Neural progenitor cell (in vitro differentiated cells): ENCODE measurements at regions not wholly inside any gene's neighbourhood (a gene's known extent, or its start where the extent isn't known, plus 50 kb on each side); places are given as distances from the start of the nearest gene placed in this dataset.

ENCODE experiments used
- DNase-seq: peaks from one replicate; pipeline ENCODE4 v3.0.0-alpha.2; 2016; ENCODE audit warnings: low spot score
- H2AFZ ChIP-seq: fragments of 200-600 bp; sonication (generic); replicated peaks from 2 replicates; pipeline ENCODE4 v1.6.1; 2016; ENCODE audit warnings: antibody characterized with exemption
- H3F3A ChIP-seq: fragments of 200-600 bp; sonication (generic); 2 replicates; pipeline ENCODE4 v1.6.1; 2016; ENCODE audit warnings: antibody characterized with exemption, low read depth
- H3K27ac ChIP-seq: fragments of 200-600 bp; sonication (generic); 2 replicates; pipeline ENCODE4 v1.5.1; 2016; ENCODE audit warnings: mild to moderate bottlenecking
- H3K27me3 ChIP-seq: fragments of 200-600 bp; sonication (generic); 2 replicates; pipeline ENCODE4 v1.6.1; 2016; ENCODE audit warnings: mild to moderate bottlenecking, moderate library complexity
- H3K36me3 ChIP-seq: fragments of 200-600 bp; sonication (generic); 2 replicates; pipeline ENCODE4 v1.5.1; 2016
- H3K4me1 ChIP-seq: fragments of 200-600 bp; sonication (generic); 2 replicates; pipeline ENCODE4 v1.6.1; 2016; ENCODE audit warnings: mixed run types
- H3K4me2 ChIP-seq: fragments of 200-600 bp; sonication (generic); 2 replicates; pipeline ENCODE4 v1.6.1; 2016
- H3K4me3 ChIP-seq: fragments of 200-600 bp; sonication (generic); 2 replicates; pipeline ENCODE4 v1.5.1; 2016
- H3K79me2 ChIP-seq: fragments of 200-600 bp; sonication (generic); 2 replicates; pipeline ENCODE4 v1.6.1; 2016; ENCODE audit warnings: low read depth
- H3K9ac ChIP-seq: fragments of 200-600 bp; sonication (generic); 2 replicates; pipeline ENCODE4 v1.6.1; 2016
- H3K9me3 ChIP-seq: fragments of 200-600 bp; sonication (generic); 2 replicates; pipeline ENCODE4 v1.5.1; 2016; ENCODE audit warnings: low read depth
- H4K20me1 ChIP-seq: fragments of 200-600 bp; sonication (generic); 2 replicates; pipeline ENCODE4 v1.6.1; 2016; ENCODE audit warnings: low read depth
- H3K27ac Mint-ChIP-seq: 3 replicates; pipeline ENCODE4 v1.8.0; 2021; ENCODE audit warnings: mixed read lengths
- H3K27me3 Mint-ChIP-seq: 2 replicates; pipeline ENCODE4 v1.8.0; 2022; ENCODE audit warnings: low read depth, mild to moderate bottlenecking, inconsistent platforms, moderate library complexity, mixed read lengths; ENCODE audit not compliant: insufficient read depth
- H3K36me3 Mint-ChIP-seq: 3 replicates; pipeline ENCODE4 v1.8.0; 2021; ENCODE audit warnings: mixed read lengths
- H3K4me1 Mint-ChIP-seq: 3 replicates; pipeline ENCODE4 v1.8.0; 2021; ENCODE audit warnings: mixed read lengths
- H3K4me3 Mint-ChIP-seq: 3 replicates; pipeline ENCODE4 v1.8.0; 2021; ENCODE audit warnings: mild to moderate bottlenecking, moderate library complexity, mixed read lengths
- H3K9me3 Mint-ChIP-seq: 3 replicates; pipeline ENCODE4 v1.8.0; 2020; ENCODE audit warnings: mixed read lengths
- EZH2 ChIP-seq: fragments of 200-600 bp; sonication (generic); IDR thresholded peaks from 2 replicates; pipeline ENCODE4 v1.6.1; 2017; ENCODE audit warnings: antibody characterized with exemption, mild to moderate bottlenecking, moderate library complexity
- EZH2phosphoT487 ChIP-seq: fragments of 200-600 bp; sonication (generic); IDR thresholded peaks from 2 replicates; pipeline ENCODE4 v1.6.1; 2017; ENCODE audit warnings: antibody characterized with exemption
- TF ChIP-seq, protein P1 (sequence below): fragments of 200-600 bp; sonication (generic); IDR thresholded peaks from 2 replicates; pipeline ENCODE4 v1.5.1; 2017; ENCODE audit warnings: antibody characterized with exemption, mild to moderate bottlenecking

GRCh38 chr15:62552444-62552843 lies 387.4 kb upstream of the C2CD4B start:
- no peak for TF ChIP-seq EZH2
- no peak for TF ChIP-seq EZH2phosphoT487
- TF ChIP-seq, protein P1, sequence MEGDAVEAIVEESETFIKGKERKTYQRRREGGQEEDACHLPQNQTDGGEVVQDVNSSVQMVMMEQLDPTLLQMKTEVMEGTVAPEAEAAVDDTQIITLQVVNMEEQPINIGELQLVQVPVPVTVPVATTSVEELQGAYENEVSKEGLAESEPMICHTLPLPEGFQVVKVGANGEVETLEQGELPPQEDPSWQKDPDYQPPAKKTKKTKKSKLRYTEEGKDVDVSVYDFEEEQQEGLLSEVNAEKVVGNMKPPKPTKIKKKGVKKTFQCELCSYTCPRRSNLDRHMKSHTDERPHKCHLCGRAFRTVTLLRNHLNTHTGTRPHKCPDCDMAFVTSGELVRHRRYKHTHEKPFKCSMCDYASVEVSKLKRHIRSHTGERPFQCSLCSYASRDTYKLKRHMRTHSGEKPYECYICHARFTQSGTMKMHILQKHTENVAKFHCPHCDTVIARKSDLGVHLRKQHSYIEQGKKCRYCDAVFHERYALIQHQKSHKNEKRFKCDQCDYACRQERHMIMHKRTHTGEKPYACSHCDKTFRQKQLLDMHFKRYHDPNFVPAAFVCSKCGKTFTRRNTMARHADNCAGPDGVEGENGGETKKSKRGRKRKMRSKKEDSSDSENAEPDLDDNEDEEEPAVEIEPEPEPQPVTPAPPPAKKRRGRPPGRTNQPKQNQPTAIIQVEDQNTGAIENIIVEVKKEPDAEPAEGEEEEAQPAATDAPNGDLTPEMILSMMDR, result no peak
- H3K27me3 Mint-ChIP-seq, result peaks cover 5% of the 10 kb centered on the region
- H3K4me1 Mint-ChIP-seq, result no peaks in the 10 kb centered on the region
- Histone ChIP-seq H3K9ac (no peak overlapping the region), H2AFZ (no peak overlapping the region), H3K27me3 (no peaks in the 10 kb centered on the region), H3K36me3 (no peaks in the 10 kb centered on the region), H3K9me3 (no peaks in the 10 kb centered on the region), H3K27ac (no peak overlapping the region), H3K4me1 (no peaks in the 10 kb centered on the region), H3K4me2 (no peak overlapping the region), H4K20me1 (no peaks in the 10 kb centered on the region), H3F3A (no peaks in the 10 kb centered on the region), H3K79me2 (no peaks in the 10 kb centered on the region), H3K4me3 (no peak overlapping the region)
- H3K9me3 Mint-ChIP-seq, result peaks cover 4% of the 10 kb centered on the region
- no peak for DNase-seq
- peaks cover 2% of the 10 kb centered on the region for H3K36me3 Mint-ChIP-seq
- no peak overlapping the region for H3K27ac Mint-ChIP-seq
- H3K4me3 Mint-ChIP-seq, result no peak overlapping the region

DNA sequence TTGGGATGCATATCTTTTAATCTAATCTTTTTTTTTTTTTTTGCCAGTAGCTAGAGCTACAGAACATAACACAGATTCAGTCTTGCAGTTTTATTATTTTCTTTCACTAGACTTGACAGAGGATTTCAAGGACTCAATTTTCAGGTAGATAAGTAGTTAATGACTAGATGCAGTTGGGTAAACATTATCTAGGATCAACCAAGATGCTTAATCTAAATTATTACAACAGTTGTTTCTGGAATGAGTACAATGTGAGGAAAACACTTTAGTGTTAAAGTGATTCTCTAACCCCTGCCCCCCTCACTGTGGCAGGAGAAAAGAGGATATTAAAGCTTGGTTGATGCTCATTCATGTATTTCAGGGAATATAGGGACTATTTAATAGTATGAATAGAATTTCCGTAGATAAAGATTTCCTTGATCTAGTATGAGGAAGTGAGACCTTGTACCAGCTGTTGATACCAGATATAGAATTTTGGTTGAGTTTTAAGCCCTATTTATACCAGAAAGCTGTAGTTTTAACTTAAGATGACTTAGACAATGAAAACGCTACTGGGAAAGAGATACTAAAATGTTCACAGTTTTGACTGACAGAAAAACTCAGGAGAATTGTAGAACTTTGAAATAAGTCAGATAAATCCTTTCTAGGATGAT lies 389.0 kb upstream of the C2CD4B start:
- no peak overlapping the region for H3K4me3 Mint-ChIP-seq
- Histone ChIP-seq H4K20me1 (no peaks in the 10 kb centered on the region), H3K36me3 (no peaks in the 10 kb centered on the region), H3K27me3 (no peaks in the 10 kb centered on the region), H3K9me3 (no peaks in the 10 kb centered on the region), H3K79me2 (no peaks in the 10 kb centered on the region), H3F3A (no peaks in the 10 kb centered on the region), H3K4me2 (no peak overlapping the region), H3K4me1 (peaks cover 7% of the 10 kb centered on the region), H3K9ac (no peak overlapping the region), H3K27ac (no peak overlapping the region), H3K4me3 (no peak overlapping the region), H2AFZ (no peak overlapping the region)
- peaks cover 3% of the 10 kb centered on the region for H3K27me3 Mint-ChIP-seq
- H3K4me1 Mint-ChIP-seq, result peaks cover 2% of the 10 kb centered on the region
- TF ChIP-seq EZH2phosphoT487 (no peak), EZH2 (no peak)
- TF ChIP-seq, protein P1, result no peak
- H3K36me3 Mint-ChIP-seq, result peaks cover 2% of the 10 kb centered on the region
- DNase-seq, result no peak
- peaks cover 4% of the 10 kb centered on the region for H3K9me3 Mint-ChIP-seq
- H3K27ac Mint-ChIP-seq, result no peak overlapping the region

DNA sequence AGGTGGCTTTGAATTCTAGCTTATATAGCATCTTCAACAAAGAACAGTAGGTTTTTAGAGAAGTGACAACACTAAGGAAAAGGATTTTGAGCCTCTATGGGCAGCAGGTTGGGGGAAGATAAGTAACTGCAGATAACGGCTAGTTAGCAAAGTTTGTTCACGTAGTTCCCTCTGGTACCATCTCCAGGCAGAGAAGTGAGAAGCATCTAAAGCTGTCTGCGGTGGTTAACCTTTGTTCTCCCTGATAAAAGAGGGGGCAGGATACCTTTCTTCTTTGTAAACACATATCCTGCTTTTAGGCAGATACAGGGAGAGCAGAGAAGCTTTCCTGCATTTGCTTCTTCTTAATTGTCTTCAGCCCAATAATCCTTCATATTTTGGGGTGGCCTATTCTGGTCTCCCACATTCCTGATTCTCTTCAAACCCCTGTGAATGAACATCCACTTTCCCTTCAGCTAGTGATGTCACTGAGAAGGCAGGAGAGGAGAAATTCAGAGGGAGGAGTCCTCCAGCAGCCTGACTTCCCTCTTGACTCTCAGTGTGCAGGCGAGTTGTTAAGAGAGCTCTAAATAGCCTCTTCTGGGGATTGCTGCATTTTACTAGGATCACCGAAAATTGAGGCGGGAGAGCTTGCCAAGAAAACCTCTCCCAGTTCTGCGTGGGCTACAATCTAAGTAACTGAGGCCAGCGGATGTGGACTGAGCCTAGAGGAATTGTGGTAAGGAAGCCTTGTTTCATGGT lies 393.7 kb upstream of the C2CD4B start:
- no peak overlapping the region for H3K27ac Mint-ChIP-seq
- H3K9me3 Mint-ChIP-seq, result no peaks in the 10 kb centered on the region
- no peaks in the 10 kb centered on the region for H3F3A ChIP-seq
- H3K4me2 ChIP-seq, result no peak overlapping the region
- H3K36me3 ChIP-seq, result no peaks in the 10 kb centered on the region
- no peak overlapping the region for H3K9ac ChIP-seq
- peaks cover 2% of the 10 kb centered on the region for H3K36me3 Mint-ChIP-seq
- H4K20me1 ChIP-seq, result peaks cover 3% of the 10 kb centered on the region
- no peaks in the 10 kb centered on the region for H3K79me2 ChIP-seq
- H3K4me3 Mint-ChIP-seq, result no peak overlapping the region
- H3K27ac ChIP-seq, result no peak overlapping the region
- H3K9me3 ChIP-seq, result no peaks in the 10 kb centered on the region
- no peak overlapping the region for H2AFZ ChIP-seq
- no peak for TF ChIP-seq EZH2phosphoT487
- TF ChIP-seq, protein P1, result no peak
- no peak for TF ChIP-seq EZH2
- peak; percentile 8 for DNase-seq
- no peaks in the 10 kb centered on the region for H3K27me3 ChIP-seq
- peaks cover 2% of the 10 kb centered on the region for H3K27me3 Mint-ChIP-seq
- H3K4me1 ChIP-seq, result peaks cover 21% of the 10 kb centered on the region
- H3K4me1 Mint-ChIP-seq, result peaks cover 15% of the 10 kb centered on the region
- no peak overlapping the region for H3K4me3 ChIP-seq
